IMR-90 (cell line): ENCODE measurements at regions not wholly inside any gene's neighbourhood (a gene's known extent, or its start where the extent isn't known, plus 50 kb on each side); places are given as distances from the start of the nearest gene placed in this dataset.

Experiments
- CHD1 ChIP-seq: IDR thresholded peaks from 2 replicates; pipeline ENCODE4 v1.6.1; 2012; ENCODE audit warnings: low read depth, low read length, improper control_type of control experiment
- CTCF ChIP-seq: conservative IDR thresholded peaks from 2 replicates; pipeline ENCODE4 v1.5.1; 2012; ENCODE audit warnings: mild to moderate bottlenecking, low read depth, low read length, improper control_type of control experiment
- MAFK ChIP-seq: IDR thresholded peaks from 2 replicates; pipeline ENCODE4 v1.6.1; 2012; ENCODE audit warnings: low read depth, low read length, improper control_type of control experiment
- MAZ ChIP-seq: IDR thresholded peaks from 2 replicates; pipeline ENCODE4 v1.6.1; 2012; ENCODE audit warnings: low read depth, mild to moderate bottlenecking, low read length, improper control_type of control experiment, moderate library complexity, borderline replicate concordance
- MXI1 ChIP-seq: IDR thresholded peaks from 2 replicates; pipeline ENCODE4 v1.6.1; 2012; ENCODE audit warnings: low read depth, mild to moderate bottlenecking, low read length, moderate library complexity, borderline replicate concordance
- NFE2L2 ChIP-seq: fragments of 150-350 bp; IDR thresholded peaks from 2 replicates; pipeline ENCODE4 v1.6.1; 2016; ENCODE audit warnings: low read depth, mild to moderate bottlenecking, low read length
- POLR2A ChIP-seq: IDR thresholded peaks from 2 replicates; pipeline ENCODE4 v1.6.1; 2012; ENCODE audit warnings: mild to moderate bottlenecking, low read depth, low read length
- RAD21 ChIP-seq: IDR thresholded peaks from 2 replicates; pipeline ENCODE4 v1.6.1; 2012; ENCODE audit warnings: low read length, improper control_type of control experiment
- RCOR1 ChIP-seq: IDR thresholded peaks from 2 replicates; pipeline ENCODE4 v1.6.1; 2012; ENCODE audit warnings: mild to moderate bottlenecking, low read length, improper control_type of control experiment; ENCODE audit not compliant: insufficient replicate concordance
- RFX5 ChIP-seq: IDR thresholded peaks from 2 replicates; pipeline ENCODE4 v1.8.0; 2012; ENCODE audit warnings: low read depth, mild to moderate bottlenecking, low read length, moderate library complexity
- USF2 ChIP-seq: fragments of 150-350 bp; IDR thresholded peaks from 2 replicates; pipeline ENCODE4 v1.6.1; 2017; ENCODE audit warnings: mild to moderate bottlenecking, antibody characterized with exemption, low read length, low read depth

GRCh38 chr16:64410306-64410705 is 711.6 kb downstream of the CDH11 start:
- TF ChIP-seq CTCF (no peak), RAD21 (no peak), POLR2A (no peak), RCOR1 (no peak), USF2 (no peak), MXI1 (no peak), MAFK (no peak), NFE2L2 (no peak), MAZ (no peak), CHD1 (no peak), RFX5 (no peak)
